ENCODE measurements at regions not wholly inside any gene's neighbourhood (a gene's known extent, or its start where the extent isn't known, plus 50 kb on each side); places are given as distances from the start of the nearest gene placed in this dataset.

DNA sequence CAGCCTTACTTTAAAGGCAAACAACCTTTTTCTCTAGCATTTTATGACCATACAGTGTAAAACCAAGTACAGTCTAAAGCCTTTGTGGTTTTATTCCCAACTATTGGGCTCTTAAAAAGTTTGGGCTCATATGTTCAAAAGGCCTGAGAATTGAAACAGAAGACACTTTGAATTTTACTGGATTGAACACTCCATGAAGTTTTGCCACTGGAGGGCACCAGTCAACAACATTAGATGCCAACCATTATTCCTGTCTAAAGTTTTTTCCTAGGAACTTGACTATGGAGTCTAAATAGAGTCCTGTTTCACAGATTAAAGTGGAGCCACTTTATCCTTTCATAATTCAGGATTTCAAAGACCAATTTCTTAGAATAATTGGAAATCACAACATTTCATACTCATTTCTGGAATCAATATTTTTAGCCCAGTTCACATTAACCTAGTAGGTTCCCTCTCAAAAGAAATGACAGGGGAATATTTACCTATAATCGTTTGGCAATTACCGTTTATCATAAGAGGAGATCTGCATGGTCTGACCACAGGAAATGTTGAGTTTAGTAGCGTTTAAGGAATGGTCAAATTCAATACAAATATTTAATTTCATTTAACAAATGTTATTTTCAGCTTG lies 244.1 kb upstream of the PDZRN3 start:
- TF ChIP-seq, protein P1, sequence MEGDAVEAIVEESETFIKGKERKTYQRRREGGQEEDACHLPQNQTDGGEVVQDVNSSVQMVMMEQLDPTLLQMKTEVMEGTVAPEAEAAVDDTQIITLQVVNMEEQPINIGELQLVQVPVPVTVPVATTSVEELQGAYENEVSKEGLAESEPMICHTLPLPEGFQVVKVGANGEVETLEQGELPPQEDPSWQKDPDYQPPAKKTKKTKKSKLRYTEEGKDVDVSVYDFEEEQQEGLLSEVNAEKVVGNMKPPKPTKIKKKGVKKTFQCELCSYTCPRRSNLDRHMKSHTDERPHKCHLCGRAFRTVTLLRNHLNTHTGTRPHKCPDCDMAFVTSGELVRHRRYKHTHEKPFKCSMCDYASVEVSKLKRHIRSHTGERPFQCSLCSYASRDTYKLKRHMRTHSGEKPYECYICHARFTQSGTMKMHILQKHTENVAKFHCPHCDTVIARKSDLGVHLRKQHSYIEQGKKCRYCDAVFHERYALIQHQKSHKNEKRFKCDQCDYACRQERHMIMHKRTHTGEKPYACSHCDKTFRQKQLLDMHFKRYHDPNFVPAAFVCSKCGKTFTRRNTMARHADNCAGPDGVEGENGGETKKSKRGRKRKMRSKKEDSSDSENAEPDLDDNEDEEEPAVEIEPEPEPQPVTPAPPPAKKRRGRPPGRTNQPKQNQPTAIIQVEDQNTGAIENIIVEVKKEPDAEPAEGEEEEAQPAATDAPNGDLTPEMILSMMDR (IDR thresholded peaks at IDR 0.05; ENCODE audit: low read depth, low read length): peak; percentile 68
- DNase-seq (ENCODE audit: extremely low read depth, low read depth): peak; percentile 7

DNA sequence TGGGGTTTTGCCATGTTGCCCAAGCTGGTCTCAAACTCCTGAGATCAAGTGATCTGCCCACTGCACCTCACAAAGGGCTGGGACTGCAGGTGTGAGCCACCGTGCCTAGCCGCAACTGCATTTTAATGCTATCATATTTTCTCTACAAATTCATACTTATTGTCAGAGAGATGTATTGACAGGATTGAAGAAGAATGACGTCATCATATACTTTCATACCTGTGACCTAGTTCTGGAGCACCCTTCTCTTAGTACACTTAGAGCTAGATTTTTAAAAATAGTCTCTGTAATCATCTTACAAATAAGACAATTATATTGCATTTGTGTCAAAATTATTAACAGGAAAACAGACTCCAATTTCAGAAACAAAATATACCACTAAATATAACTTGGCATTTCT lies 242.8 kb upstream of the PDZRN3 start:
- TF ChIP-seq, protein P1 (IDR thresholded peaks at IDR 0.05; ENCODE audit: low read depth, low read length): no peak
- no peak for DNase-seq (ENCODE audit: extremely low read depth, low read depth)

DNA sequence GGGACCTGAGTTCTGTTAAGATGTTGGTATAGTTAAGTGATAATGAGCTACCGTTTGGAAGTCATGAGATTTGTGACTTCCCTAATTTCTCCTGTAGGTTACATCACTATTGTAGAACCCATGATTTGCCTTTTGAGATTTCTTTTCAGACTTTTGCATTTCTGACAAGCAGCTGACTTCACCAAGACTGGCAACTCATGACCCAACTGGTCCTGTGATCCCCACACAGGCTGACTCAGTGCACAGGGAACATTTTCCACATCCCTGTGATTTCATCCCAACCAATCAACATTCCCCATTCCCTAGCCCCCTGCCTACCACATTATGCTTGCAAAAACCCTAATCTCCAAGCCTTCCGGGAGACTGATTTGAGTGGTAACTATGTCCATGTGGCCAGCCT lies 242.1 kb upstream of the PDZRN3 start:
- no peak for DNase-seq (ENCODE audit: extremely low read depth, low read depth)
- TF ChIP-seq, protein P1 (IDR thresholded peaks at IDR 0.05; ENCODE audit: low read depth, low read length): no peak

DNA sequence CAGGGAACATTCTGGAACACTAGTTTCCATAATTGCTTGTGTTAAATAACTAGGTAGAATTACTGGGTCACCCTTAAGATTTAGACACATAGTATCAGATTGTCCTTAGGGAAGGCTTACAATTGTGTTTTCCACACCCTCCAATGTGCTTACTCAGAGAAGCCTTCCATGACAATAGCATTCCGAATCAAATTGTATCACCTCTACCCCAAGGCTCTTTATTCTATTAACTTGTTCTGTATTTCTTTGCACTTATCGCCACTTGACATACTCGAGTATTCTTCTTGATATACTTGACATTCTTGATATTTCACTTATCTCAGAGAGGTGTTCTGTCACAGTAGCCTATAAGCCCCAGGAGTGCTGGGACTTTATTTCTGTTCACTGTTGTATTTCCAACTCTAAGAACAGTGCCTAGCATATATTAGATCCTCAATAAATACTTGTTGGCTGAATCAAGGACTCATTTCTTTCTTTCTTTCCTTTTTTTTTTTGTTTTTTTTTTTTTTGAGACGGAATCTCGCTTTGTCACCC lies 238.9 kb upstream of the PDZRN3 start:
- no peak for DNase-seq (ENCODE audit: extremely low read depth, low read depth)
- TF ChIP-seq, protein P1 (IDR thresholded peaks at IDR 0.05; ENCODE audit: low read depth, low read length): no peak

DNA sequence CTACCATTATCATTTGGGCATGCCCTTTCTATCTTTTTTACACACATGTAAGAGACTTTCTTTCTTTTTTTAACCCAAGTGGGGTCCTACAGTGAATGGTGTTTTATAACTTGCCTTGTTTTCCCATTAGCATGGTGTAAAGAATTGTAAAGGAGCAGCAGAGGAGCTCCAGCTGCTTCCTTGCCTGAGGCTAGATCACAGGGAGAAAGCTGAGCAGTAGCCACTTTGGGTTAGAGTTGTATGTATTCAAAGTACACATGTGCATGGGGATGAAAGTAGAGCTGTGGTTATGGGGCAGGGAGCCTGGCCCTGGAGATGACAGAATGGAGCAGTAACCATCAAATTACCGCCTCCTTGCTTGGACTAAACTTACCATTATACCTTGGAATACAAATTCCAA lies 231.1 kb upstream of the PDZRN3 start:
- TF ChIP-seq, protein P1 (IDR thresholded peaks at IDR 0.05; ENCODE audit: low read depth, low read length): no peak
- DNase-seq (ENCODE audit: extremely low read depth, low read depth): no peak

DNA sequence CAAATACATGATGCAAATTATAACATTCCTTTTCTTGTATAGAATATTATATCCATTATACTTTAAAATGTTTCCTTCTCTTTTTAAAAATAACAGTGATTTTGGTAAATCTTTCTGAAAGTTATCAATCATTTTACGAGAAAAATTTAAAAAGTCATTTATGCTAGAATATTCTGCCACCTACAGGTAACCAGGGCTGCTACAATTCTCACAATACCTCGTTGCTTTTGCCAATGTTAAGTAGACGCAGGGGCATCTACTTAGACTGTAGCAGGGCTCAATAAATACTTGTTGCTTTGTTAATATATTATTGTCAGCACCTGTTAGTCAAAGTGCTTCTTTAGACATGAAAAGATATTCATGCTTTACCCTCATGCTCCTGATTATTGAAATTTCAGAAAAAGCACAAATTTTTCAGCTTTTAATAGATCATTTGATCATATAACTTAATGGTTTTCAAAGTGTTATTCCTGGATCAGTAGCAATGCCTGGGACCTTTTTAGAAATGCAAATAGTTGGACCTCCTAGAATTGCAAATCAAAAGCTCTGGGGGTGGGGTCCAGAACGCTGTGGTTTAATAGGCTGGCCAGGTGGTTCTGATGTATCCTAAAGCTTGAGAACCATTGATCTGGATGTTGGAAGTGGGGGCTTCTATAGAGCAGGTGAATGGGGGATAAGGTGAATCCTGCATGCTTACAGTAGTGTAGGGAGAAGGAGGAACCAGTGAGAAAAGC lies 223.6 kb upstream of the PDZRN3 start:
- TF ChIP-seq, protein P1 (IDR thresholded peaks at IDR 0.05; ENCODE audit: low read depth, low read length): peak; percentile 73
- peak; percentile 10 for DNase-seq (ENCODE audit: extremely low read depth, low read depth)

DNA sequence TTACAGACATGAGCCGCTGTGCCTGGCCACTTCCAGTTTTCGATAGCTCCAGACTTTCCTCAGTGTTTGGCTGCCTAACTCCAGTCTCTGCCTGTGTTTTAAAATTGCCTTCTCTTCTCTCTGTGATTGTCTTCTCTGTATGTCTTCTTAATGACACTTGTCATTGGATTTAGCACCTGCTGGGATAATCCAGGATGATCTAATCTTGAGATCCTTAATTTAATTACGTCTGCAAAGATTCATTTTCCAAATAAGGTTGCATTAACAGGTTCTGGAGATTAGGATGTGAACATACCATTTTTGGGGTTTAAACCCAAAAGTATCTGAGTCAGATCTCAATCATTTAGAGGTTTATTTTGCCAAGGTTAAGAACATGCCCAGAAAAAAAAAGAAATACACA lies 222.2 kb upstream of the PDZRN3 start:
- DNase-seq (ENCODE audit: extremely low read depth, low read depth): no peak
- TF ChIP-seq, protein P1 (IDR thresholded peaks at IDR 0.05; ENCODE audit: low read depth, low read length): no peak
